Endodermal cell (in vitro differentiated cells): ENCODE measurements at regions not wholly inside any gene's neighbourhood (a gene's known extent, or its start where the extent isn't known, plus 50 kb on each side); places are given as distances from the start of the nearest gene placed in this dataset.

ENCODE experiments used
- DNase-seq: peaks from one replicate; pipeline ENCODE4 v3.0.0-alpha.2; 2017
- H3K27ac ChIP-seq: 2 replicates; pipeline ENCODE4 v1.5.1; 2013; ENCODE audit warnings: mild to moderate bottlenecking, low read depth, low read length, moderate library complexity
- H3K27me3 ChIP-seq: 2 replicates; pipeline ENCODE4 v1.6.1; 2013; ENCODE audit warnings: mild to moderate bottlenecking, low read length, moderate library complexity; ENCODE audit not compliant: insufficient read depth, control insufficient read depth, poor library complexity, severe bottlenecking
- H3K36me3 ChIP-seq: 2 replicates; pipeline ENCODE4 v1.7.0; 2013; ENCODE audit warnings: mild to moderate bottlenecking, low read length, moderate library complexity; ENCODE audit not compliant: control insufficient read depth, insufficient read depth
- H3K4me1 ChIP-seq: one replicate; pipeline ENCODE4 v1.7.0; 2013; ENCODE audit warnings: low read length; ENCODE audit not compliant: control insufficient read depth, insufficient read depth
- H3K4me3 ChIP-seq: 2 replicates; pipeline ENCODE4 v1.5.1; 2013; ENCODE audit warnings: mild to moderate bottlenecking, low read length, moderate library complexity
- H3K9ac ChIP-seq: 2 replicates; pipeline ENCODE4 v1.6.1; 2013; ENCODE audit warnings: mild to moderate bottlenecking, low read length, moderate library complexity; ENCODE audit not compliant: poor library complexity, severe bottlenecking; ENCODE audit errors: extremely low read depth
- H3K9me3 ChIP-seq: 2 replicates; pipeline ENCODE4 v1.6.1; 2013; ENCODE audit warnings: mild to moderate bottlenecking, low read length, moderate library complexity; ENCODE audit not compliant: control insufficient read depth
- H3K27ac Mint-ChIP-seq: 2 replicates; pipeline ENCODE4 v1.8.0; 2020; ENCODE audit warnings: mixed read lengths
- H3K27me3 Mint-ChIP-seq: 2 replicates; pipeline ENCODE4 v1.8.0; 2021; ENCODE audit warnings: mild to moderate bottlenecking, mixed read lengths; ENCODE audit not compliant: insufficient read depth
- H3K36me3 Mint-ChIP-seq: 2 replicates; pipeline ENCODE4 v1.8.0; 2020; ENCODE audit warnings: low read depth, mixed read lengths
- H3K4me1 Mint-ChIP-seq: 2 replicates; pipeline ENCODE4 v1.8.0; 2020; ENCODE audit warnings: mixed read lengths
- H3K4me3 Mint-ChIP-seq: 2 replicates; pipeline ENCODE4 v1.8.0; 2020; ENCODE audit warnings: mild to moderate bottlenecking, moderate library complexity, mixed read lengths
- H3K9me3 Mint-ChIP-seq: 2 replicates; pipeline ENCODE4 v1.8.0; 2020; ENCODE audit warnings: mild to moderate bottlenecking, mixed read lengths
- WGBS, 2 experiments: methylation state at CpG; one replicate each; pipeline versions ENCODE4 v1.1.5 to v1.1.7; 2013; ENCODE audit warnings: missing lambda C conversion rate in 2 of 2, mixed read lengths in 1 of 2; ENCODE audit not compliant: insufficient coverage in 1 of 2, insufficient read length in 1 of 2; 5-methylcytosine and 5-hydroxymethylcytosine counted together
- TF ChIP-seq, protein P1 (sequence below): fragments of 200-600 bp; sonication (generic); conservative IDR thresholded peaks from 2 replicates; pipeline ENCODE4 v1.5.0; 2021; ENCODE audit warnings: antibody characterized with exemption, mild to moderate bottlenecking

GRCh38 chr2:54053830-54054229, 61.6 kb upstream of the ACYP2 start:
- Histone ChIP-seq H3K27me3 (no peaks in the 10 kb centered on the region), H3K27ac (no peak overlapping the region), H3K9me3 (peaks cover 28% of the 10 kb centered on the region), H3K4me1 (no peaks in the 10 kb centered on the region), H3K36me3 (no peaks in the 10 kb centered on the region), H3K9ac (no peak overlapping the region), H3K4me3 (no peak overlapping the region)
- Mint-ChIP-seq H3K4me3 (no peak overlapping the region), H3K36me3 (peaks cover 6% of the 10 kb centered on the region), H3K27me3 (no peaks in the 10 kb centered on the region), H3K4me1 (no peaks in the 10 kb centered on the region), H3K27ac (no peak overlapping the region), H3K9me3 (peaks cover 21% of the 10 kb centered on the region)
- WGBS, 2 experiments, result 92 to 94% methylated on average over 2 of the region's 2 CpGs
- TF ChIP-seq, protein P1, sequence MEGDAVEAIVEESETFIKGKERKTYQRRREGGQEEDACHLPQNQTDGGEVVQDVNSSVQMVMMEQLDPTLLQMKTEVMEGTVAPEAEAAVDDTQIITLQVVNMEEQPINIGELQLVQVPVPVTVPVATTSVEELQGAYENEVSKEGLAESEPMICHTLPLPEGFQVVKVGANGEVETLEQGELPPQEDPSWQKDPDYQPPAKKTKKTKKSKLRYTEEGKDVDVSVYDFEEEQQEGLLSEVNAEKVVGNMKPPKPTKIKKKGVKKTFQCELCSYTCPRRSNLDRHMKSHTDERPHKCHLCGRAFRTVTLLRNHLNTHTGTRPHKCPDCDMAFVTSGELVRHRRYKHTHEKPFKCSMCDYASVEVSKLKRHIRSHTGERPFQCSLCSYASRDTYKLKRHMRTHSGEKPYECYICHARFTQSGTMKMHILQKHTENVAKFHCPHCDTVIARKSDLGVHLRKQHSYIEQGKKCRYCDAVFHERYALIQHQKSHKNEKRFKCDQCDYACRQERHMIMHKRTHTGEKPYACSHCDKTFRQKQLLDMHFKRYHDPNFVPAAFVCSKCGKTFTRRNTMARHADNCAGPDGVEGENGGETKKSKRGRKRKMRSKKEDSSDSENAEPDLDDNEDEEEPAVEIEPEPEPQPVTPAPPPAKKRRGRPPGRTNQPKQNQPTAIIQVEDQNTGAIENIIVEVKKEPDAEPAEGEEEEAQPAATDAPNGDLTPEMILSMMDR, result no peak
- DNase-seq, result no peak

DNA sequence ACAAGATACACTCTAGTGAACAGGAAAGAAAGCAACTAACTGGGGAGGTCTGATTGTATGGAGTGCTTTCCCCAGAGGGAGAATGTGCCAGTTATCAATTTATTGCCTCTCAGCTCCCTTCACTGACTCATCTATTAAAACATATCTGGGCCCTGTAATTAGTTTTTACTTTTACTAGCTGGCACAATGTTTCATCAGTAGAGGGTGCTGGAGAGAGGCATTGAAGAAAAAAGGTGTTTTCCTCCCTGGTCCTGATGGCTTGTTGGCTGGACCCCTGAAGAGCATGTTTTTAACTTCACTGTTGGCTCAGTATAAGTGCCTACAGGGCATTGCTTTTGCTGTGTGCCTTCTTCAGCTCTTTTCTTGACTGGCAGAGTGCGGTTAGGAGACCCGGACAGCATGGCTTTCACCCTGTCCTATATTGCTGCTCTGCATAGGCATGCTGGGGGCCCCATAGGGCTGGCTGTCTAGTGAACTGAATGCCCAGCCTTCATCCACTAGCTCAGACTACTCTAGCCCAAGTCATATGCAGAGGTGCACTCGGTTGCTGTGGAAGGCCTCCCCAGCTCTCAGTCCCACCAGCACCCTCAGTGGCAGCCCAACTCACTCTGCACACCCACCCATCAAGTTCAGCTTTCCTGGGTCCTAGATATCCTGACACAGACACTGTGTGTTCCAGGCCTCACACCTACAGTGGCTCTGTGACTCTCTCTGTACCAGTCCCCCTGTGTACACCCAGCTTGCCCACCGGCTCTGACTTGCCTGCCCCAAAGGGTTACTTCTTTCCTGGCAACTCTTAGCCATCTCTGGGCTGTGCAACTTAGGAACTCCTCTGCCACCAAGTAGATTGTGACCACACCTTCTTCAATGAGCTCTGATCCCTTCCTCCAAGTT, 62.3 kb upstream of the ACYP2 start:
- TF ChIP-seq, protein P1, result peak; percentile 68
- no peak overlapping the region for H3K4me3 ChIP-seq
- no peak overlapping the region for H3K9ac ChIP-seq
- no peak overlapping the region for H3K27ac Mint-ChIP-seq
- DNase-seq, result peak; percentile 57
- WGBS, 2 experiments, result 85 to 93% methylated on average over 3 to 4 of the region's 4 CpGs
- H3K4me3 Mint-ChIP-seq, result no peak overlapping the region
- peaks cover 20% of the 10 kb centered on the region for H3K9me3 ChIP-seq
- H3K27ac ChIP-seq, result no peak overlapping the region
- no peaks in the 10 kb centered on the region for H3K36me3 Mint-ChIP-seq
- no peaks in the 10 kb centered on the region for H3K36me3 ChIP-seq
- no peaks in the 10 kb centered on the region for H3K4me1 Mint-ChIP-seq
- H3K9me3 Mint-ChIP-seq, result peaks cover 14% of the 10 kb centered on the region
- no peaks in the 10 kb centered on the region for H3K27me3 Mint-ChIP-seq
- no peaks in the 10 kb centered on the region for H3K27me3 ChIP-seq
- H3K4me1 ChIP-seq, result no peaks in the 10 kb centered on the region

- peaks cover 3% of the 10 kb centered on the region for H3K9me3 ChIP-seq
- 89 to 100% methylated on average over 1 to 2 of the region's 2 CpGs for WGBS, 2 experiments
- no peaks in the 10 kb centered on the region for H3K36me3 ChIP-seq
- no peak overlapping the region for H3K4me3 ChIP-seq
- Mint-ChIP-seq H3K27me3 (no peaks in the 10 kb centered on the region), H3K4me1 (no peaks in the 10 kb centered on the region), H3K36me3 (no peaks in the 10 kb centered on the region), H3K9me3 (peaks cover 10% of the 10 kb centered on the region), H3K27ac (no peak overlapping the region), H3K4me3 (no peak overlapping the region)
- H3K27ac ChIP-seq, result no peak overlapping the region
- no peak overlapping the region for H3K9ac ChIP-seq
- TF ChIP-seq, protein P1, result no peak
- no peaks in the 10 kb centered on the region for H3K27me3 ChIP-seq
- H3K4me1 ChIP-seq, result no peaks in the 10 kb centered on the region
- no peak for DNase-seq
These were observed 65.0 kb upstream of the ACYP2 start for GRCh38 chr2:54050445-54050844.
